Gastroesophageal sphincter (tissue), 4 donors: ENCODE measurements at regions not wholly inside any gene's neighbourhood (a gene's known extent, or its start where the extent isn't known, plus 50 kb on each side); places are given as distances from the start of the nearest gene placed in this dataset.

Experiments
- ATAC-seq: fragments of 150-250 bp; one replicate; pipeline ENCODE4 v1.9.1; 2016; ENCODE audit warnings: mild to moderate bottlenecking, moderate library complexity
- H3K27ac ChIP-seq, 4 donors: fragments of 200-600 bp; sonication (generic) in 3 of 4; 1 replicate in 3 of 4; 2 replicates in 1 of 4; pipeline ENCODE4 v1.5.1; 2016 to 2019
- H3K27me3 ChIP-seq: fragments of 200-600 bp; sonication (generic); one replicate; pipeline ENCODE4 v1.5.1; 2019
- H3K36me3 ChIP-seq, 2 donors: fragments of 200-600 bp; sonication (generic); one replicate each; pipeline ENCODE4 v1.5.1; 2019; ENCODE audit warnings: control low read depth in 1 of 2
- H3K4me1 ChIP-seq, 3 donors: fragments of 200-600 bp; sonication (generic); 1 replicate in 2 of 3; 2 replicates in 1 of 3; pipeline ENCODE4 v1.5.1; 2016 to 2019; ENCODE audit warnings: control low read depth in 2 of 3
- H3K4me3 ChIP-seq, 2 donors: fragments of 200-600 bp; sonication (generic); one replicate each; pipeline ENCODE4 v1.5.1; 2019; ENCODE audit warnings: mild to moderate bottlenecking in 1 of 2, moderate library complexity in 1 of 2
- H3K9me3 ChIP-seq, 3 donors: fragments of 200-600 bp; sonication (generic); one replicate each; pipeline ENCODE4 v1.5.1; 2017 to 2019; ENCODE audit warnings: control low read depth in 2 of 3
- CTCF ChIP-seq, 4 experiments: fragments of 200-600 bp in 2 of 4; fragments of 450-650 bp in 2 of 4; sonication (generic) in 1 of 4; IDR thresholded peaks; one replicate each; pipeline ENCODE4 v1.5.1; 2017 to 2019; ENCODE audit warnings: antibody characterized with exemption in 4 of 4, mild to moderate bottlenecking in 2 of 4, moderate library complexity in 2 of 4
- EP300 ChIP-seq: sonication (generic); formaldehyde crosslinking; IDR thresholded peaks from one replicate; pipeline ENCODE4 v1.6.1; 2017; ENCODE audit warnings: antibody characterized with exemption, mild to moderate bottlenecking
- POLR2A ChIP-seq, 2 donors: fragments of 450-650 bp; IDR thresholded peaks; one replicate each; pipeline ENCODE4 v1.6.1; 2017; ENCODE audit warnings: antibody characterized with exemption in 2 of 2, mild to moderate bottlenecking in 2 of 2, moderate library complexity in 1 of 2
- POLR2AphosphoS5 ChIP-seq: sonication (generic); formaldehyde crosslinking; IDR thresholded peaks from one replicate; pipeline ENCODE4 v1.6.1; 2017; ENCODE audit warnings: antibody characterized with exemption
- WGBS, 2 donors: methylation state at CpG; one replicate each; pipeline ENCODE4 v1.1.5; 2018; ENCODE audit warnings: low coverage in 1 of 2; 5-methylcytosine and 5-hydroxymethylcytosine counted together

- Histone ChIP-seq H3K4me3 (no peak overlapping the region), H3K27me3 (no peaks in the 10 kb centered on the region), H3K9me3 (no peaks in the 10 kb centered on the region), H3K27ac (no peak overlapping the region), H3K4me1 (no peaks in the 10 kb centered on the region), H3K36me3 (no peaks in the 10 kb centered on the region)
- 11% methylated on average over 1 of the region's 1 CpG for WGBS, 2 donors
- ATAC-seq: no peak
- TF ChIP-seq POLR2AphosphoS5 (no peak), POLR2A (IDR thresholded peaks at IDR 0.05) (no peak), CTCF (IDR thresholded peaks at IDR 0.05) (no peak), EP300 (no peak)
Observed at GRCh38 chr6:117156741-117157140, 108.6 kb upstream of the VGLL2 start.

- no peaks in the 10 kb centered on the region for H3K9me3 ChIP-seq
- H3K4me3 ChIP-seq: no peak overlapping the region
- H3K4me1 ChIP-seq: no peaks in the 10 kb centered on the region
- ATAC-seq: no peak
- H3K36me3 ChIP-seq: no peaks in the 10 kb centered on the region
- 22 to 40% methylated on average over 3 of the region's 3 CpGs for WGBS, 2 donors
- TF ChIP-seq EP300 (no peak), POLR2A (IDR thresholded peaks at IDR 0.05) (no peak), CTCF (IDR thresholded peaks at IDR 0.05) (no peak), POLR2AphosphoS5 (no peak)
- H3K27me3 ChIP-seq: no peaks in the 10 kb centered on the region
- no peak overlapping the region for H3K27ac ChIP-seq
Observed at GRCh38 chr6:117157448-117157847, 107.9 kb upstream of the VGLL2 start.

- no peaks in the 10 kb centered on the region for H3K4me1 ChIP-seq
- H3K4me3 ChIP-seq: no peak overlapping the region
- no peak overlapping the region for H3K27ac ChIP-seq
- H3K27me3 ChIP-seq: no peaks in the 10 kb centered on the region
- WGBS, 2 donors: 20% methylated on average over 2 of the region's 2 CpGs
- TF ChIP-seq EP300: no peak
- no peak for TF ChIP-seq POLR2A (IDR thresholded peaks at IDR 0.05)
- no peak for TF ChIP-seq POLR2AphosphoS5
- no peak for TF ChIP-seq CTCF (IDR thresholded peaks at IDR 0.05)
- no peaks in the 10 kb centered on the region for H3K36me3 ChIP-seq
- no peak for ATAC-seq
- no peaks in the 10 kb centered on the region for H3K9me3 ChIP-seq
Observed at GRCh38 chr6:117165911-117166499, 99.4 kb upstream of the VGLL2 start.

GRCh38 chr6:117167520-117168271 is 97.7 kb upstream of the VGLL2 start:
- no peak for ATAC-seq
- H3K27me3 ChIP-seq: no peaks in the 10 kb centered on the region
- no peak overlapping the region for H3K27ac ChIP-seq
- H3K36me3 ChIP-seq: no peaks in the 10 kb centered on the region
- 57 to 59% methylated on average over 4 to 8 of the region's 10 CpGs for WGBS, 2 donors
- H3K4me3 ChIP-seq: no peak overlapping the region
- no peak for TF ChIP-seq POLR2AphosphoS5
- TF ChIP-seq POLR2A (IDR thresholded peaks at IDR 0.05): no peak
- no peak for TF ChIP-seq EP300
- no peak for TF ChIP-seq CTCF (IDR thresholded peaks at IDR 0.05)
- H3K9me3 ChIP-seq: peaks cover 0 to 7% (median 0%) of the 10 kb centered on the region in 3 donors
- no peaks in the 10 kb centered on the region for H3K4me1 ChIP-seq
